Epithelial cell of proximal tubule (primary cell): ENCODE measurements at regions not wholly inside any gene's neighbourhood (a gene's known extent, or its start where the extent isn't known, plus 50 kb on each side); places are given as distances from the start of the nearest gene placed in this dataset.

ENCODE experiments used
- DNase-seq: peaks from one replicate; pipeline ENCODE4 v3.0.0-alpha.2; 2011; ENCODE audit warnings: low read depth
- H3K4me3 ChIP-seq: 2 replicates; pipeline ENCODE4 v1.5.1; 2011; ENCODE audit warnings: low read depth, mild to moderate bottlenecking, low read length
- TF ChIP-seq, protein P1 (sequence below): conservative IDR thresholded peaks from 2 replicates; pipeline ENCODE4 v1.5.1; 2012; ENCODE audit warnings: low read depth, mild to moderate bottlenecking, low read length

DNA sequence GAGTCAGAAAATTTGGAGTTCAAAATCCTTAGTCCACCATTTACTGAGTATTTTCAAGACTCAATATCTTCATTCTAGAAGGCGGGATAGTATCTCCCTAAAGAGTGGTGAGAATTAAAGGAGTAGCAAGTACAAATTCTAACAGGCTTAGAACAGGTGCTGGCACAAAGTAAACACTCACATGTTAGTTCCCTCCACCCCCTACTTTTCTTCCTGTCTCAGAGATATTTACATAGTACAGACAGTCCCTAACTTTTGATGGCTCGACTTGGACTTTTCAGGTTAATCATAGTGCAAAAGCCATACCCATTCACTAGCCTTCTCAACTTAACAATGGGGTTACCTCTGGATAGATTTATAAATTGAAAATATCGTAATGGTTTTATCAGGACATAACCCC lies 476.2 kb upstream of the RASGRP1 start:
- no peak for DNase-seq
- H3K4me3 ChIP-seq = no peak overlapping the region
- TF ChIP-seq, protein P1, sequence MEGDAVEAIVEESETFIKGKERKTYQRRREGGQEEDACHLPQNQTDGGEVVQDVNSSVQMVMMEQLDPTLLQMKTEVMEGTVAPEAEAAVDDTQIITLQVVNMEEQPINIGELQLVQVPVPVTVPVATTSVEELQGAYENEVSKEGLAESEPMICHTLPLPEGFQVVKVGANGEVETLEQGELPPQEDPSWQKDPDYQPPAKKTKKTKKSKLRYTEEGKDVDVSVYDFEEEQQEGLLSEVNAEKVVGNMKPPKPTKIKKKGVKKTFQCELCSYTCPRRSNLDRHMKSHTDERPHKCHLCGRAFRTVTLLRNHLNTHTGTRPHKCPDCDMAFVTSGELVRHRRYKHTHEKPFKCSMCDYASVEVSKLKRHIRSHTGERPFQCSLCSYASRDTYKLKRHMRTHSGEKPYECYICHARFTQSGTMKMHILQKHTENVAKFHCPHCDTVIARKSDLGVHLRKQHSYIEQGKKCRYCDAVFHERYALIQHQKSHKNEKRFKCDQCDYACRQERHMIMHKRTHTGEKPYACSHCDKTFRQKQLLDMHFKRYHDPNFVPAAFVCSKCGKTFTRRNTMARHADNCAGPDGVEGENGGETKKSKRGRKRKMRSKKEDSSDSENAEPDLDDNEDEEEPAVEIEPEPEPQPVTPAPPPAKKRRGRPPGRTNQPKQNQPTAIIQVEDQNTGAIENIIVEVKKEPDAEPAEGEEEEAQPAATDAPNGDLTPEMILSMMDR = no peak

DNA sequence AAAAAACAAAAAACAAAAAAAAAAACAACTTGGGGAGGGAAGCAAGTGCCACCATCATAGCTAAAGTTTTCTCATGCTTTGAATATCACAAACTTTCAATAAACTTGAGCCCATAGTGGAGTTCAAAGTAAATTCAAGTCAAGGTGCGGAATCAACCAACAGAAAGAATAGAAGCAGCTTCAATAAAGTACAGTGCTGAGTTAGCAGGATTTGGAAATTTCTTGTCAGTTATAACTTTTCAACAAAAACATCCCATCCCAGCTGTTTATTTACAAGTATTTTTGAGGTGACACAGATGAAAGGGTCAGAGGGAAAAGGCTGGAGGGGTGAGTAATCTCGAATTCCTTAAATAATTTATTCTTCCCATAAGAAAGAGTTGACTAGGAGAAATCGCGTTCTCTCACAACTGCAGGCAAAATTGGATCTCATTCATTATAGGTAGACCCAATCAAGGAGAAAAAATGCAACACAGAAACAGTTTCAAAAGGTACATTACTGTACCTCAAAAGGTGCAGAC lies 477.4 kb upstream of the RASGRP1 start:
- H3K4me3 ChIP-seq = no peak overlapping the region
- TF ChIP-seq, protein P1 = no peak
- no peak for DNase-seq

DNA sequence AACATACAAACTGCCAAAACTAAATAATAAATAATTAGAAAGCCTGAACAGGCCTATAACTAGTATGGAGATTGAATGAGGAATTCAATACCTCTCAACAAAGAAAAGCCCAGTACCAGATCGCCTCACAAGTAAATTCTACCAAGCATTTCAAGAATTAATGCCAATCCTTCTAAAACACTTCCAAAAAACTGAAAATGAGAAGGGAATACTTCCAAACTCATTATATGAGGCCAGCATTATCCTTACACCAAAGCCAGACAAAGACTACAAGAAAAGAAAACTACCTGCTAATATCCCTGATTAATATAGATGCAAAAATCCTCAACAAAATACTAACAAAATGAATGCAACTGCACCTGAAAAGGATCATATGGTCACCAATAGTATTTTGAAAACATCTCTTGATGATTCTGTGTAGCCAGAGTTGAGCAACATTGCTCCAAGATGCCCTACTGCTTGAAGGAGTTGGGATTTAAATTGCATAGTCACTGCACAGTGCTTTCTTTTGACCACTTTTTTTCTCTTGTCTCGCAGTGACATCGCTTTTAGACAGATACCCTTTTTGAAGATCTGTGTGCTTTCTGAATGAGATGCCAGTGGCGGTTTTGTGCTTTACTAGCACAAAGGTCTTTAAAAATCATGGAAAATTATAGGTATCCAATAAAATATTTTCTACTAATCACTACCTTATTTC lies 487.2 kb upstream of the RASGRP1 start:
- DNase-seq = no peak
- H3K4me3 ChIP-seq = no peak overlapping the region
- TF ChIP-seq, protein P1 = no peak

DNA sequence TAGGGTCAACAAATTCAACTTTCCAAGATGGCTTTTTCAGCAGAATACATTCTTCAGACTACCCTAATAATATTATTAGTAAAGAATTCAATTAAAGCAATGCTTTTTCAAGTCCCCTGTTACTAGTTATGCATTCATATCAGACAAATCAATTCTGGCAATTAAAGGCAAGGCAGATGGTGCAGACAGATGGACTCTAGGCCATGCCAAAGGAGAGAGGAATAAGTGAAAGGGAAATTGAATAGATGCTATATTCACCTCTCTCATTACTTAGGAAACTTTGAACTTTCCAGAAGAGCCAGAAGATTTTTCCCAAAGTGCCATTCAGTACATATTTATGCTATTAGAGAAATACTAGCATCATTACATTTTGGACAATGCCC lies 487.7 kb upstream of the RASGRP1 start:
- DNase-seq = no peak
- no peak overlapping the region for H3K4me3 ChIP-seq
- TF ChIP-seq, protein P1 = no peak

- no peak overlapping the region for H3K4me3 ChIP-seq
- DNase-seq = no peak
- TF ChIP-seq, protein P1 = no peak
These were observed 488.9 kb upstream of the RASGRP1 start for GRCh38 chr15:39053480-39053879.

GRCh38 chr15:39054128-39054732 lies 489.6 kb upstream of the RASGRP1 start:
- TF ChIP-seq, protein P1 = no peak
- no peak overlapping the region for H3K4me3 ChIP-seq
- no peak for DNase-seq

DNA sequence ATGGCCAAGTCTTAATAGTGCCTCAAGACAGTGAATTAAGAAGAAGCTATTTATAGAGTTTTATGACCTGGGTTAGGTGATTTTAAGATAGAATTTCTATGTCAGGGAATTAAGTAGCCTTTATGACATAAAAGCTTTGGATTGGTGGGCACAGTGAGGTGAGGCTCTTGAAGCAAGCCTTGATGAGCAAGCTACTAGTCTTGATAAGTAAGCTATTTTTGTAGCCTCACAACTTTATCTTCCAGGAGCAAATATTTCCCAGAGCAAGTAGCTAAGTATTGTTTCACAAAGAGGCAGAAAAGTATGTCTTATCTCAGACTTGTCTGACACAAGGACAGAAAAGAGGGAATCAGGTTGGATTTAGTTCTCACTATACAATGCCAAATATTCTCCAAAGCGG lies 491.7 kb upstream of the RASGRP1 start:
- TF ChIP-seq, protein P1 = no peak
- DNase-seq = no peak
- H3K4me3 ChIP-seq = no peak overlapping the region
